Type B pancreatic cell (in vitro differentiated cells): ENCODE measurements at regions not wholly inside any gene's neighbourhood (a gene's known extent, or its start where the extent isn't known, plus 50 kb on each side); places are given as distances from the start of the nearest gene placed in this dataset.

Experiments used
- DNase-seq: peaks from one replicate; pipeline ENCODE4 v3.0.0; 2021; ENCODE audit warnings: mixed read lengths; ENCODE audit not compliant: unreplicated experiment; ENCODE audit errors: extremely low spot score
- H3K27ac Mint-ChIP-seq: 2 replicates; pipeline ENCODE4 v1.8.0; 2021; ENCODE audit warnings: mild to moderate bottlenecking, mixed read lengths
- H3K27me3 Mint-ChIP-seq: 2 replicates; pipeline ENCODE4 v1.8.0; 2021; ENCODE audit warnings: mixed read lengths
- H3K36me3 Mint-ChIP-seq: 2 replicates; pipeline ENCODE4 v1.8.0; 2021; ENCODE audit warnings: mixed read lengths
- H3K4me1 Mint-ChIP-seq: one replicate; pipeline ENCODE4 v1.8.0; 2021; ENCODE audit warnings: mixed read lengths; ENCODE audit not compliant: unreplicated experiment
- H3K4me3 Mint-ChIP-seq: 2 replicates; pipeline ENCODE4 v1.8.0; 2021; ENCODE audit warnings: mild to moderate bottlenecking, mixed read lengths
- H3K9me3 Mint-ChIP-seq: 2 replicates; pipeline ENCODE4 v1.8.0; 2021; ENCODE audit warnings: mixed read lengths
- TF ChIP-seq, protein P1 (sequence below): fragments of 200-600 bp; sonication (generic); conservative IDR thresholded peaks from 2 replicates; pipeline ENCODE4 v1.5.0; 2021; ENCODE audit warnings: antibody characterized with exemption, mild to moderate bottlenecking

DNA sequence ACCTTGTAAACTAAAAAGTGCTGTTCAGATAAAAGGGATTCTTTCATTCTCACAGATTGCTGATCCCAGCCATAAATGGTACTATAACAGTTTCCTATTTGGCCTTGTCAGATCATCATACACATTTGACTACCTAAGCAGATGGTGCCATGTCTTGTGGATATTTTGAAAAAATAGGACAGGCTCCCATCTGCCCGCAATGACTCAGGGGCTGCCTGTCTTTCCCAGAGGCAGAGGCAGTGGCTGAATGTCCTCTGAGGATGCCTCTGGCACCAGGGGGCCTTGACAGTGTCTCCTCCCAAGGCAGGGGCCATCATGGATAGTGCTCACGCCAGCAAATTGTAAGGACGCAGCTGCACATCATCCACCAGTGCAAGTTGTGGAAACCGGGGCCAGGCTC is 323.0 kb upstream of the PODXL start:
- no peak overlapping the region for H3K27ac Mint-ChIP-seq
- no peak overlapping the region for H3K4me3 Mint-ChIP-seq
- no peak for DNase-seq
- H3K27me3 Mint-ChIP-seq = peaks cover 41% of the 10 kb centered on the region
- no peaks in the 10 kb centered on the region for H3K36me3 Mint-ChIP-seq
- no peaks in the 10 kb centered on the region for H3K9me3 Mint-ChIP-seq
- TF ChIP-seq, protein P1, sequence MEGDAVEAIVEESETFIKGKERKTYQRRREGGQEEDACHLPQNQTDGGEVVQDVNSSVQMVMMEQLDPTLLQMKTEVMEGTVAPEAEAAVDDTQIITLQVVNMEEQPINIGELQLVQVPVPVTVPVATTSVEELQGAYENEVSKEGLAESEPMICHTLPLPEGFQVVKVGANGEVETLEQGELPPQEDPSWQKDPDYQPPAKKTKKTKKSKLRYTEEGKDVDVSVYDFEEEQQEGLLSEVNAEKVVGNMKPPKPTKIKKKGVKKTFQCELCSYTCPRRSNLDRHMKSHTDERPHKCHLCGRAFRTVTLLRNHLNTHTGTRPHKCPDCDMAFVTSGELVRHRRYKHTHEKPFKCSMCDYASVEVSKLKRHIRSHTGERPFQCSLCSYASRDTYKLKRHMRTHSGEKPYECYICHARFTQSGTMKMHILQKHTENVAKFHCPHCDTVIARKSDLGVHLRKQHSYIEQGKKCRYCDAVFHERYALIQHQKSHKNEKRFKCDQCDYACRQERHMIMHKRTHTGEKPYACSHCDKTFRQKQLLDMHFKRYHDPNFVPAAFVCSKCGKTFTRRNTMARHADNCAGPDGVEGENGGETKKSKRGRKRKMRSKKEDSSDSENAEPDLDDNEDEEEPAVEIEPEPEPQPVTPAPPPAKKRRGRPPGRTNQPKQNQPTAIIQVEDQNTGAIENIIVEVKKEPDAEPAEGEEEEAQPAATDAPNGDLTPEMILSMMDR = no peak
- no peaks in the 10 kb centered on the region for H3K4me1 Mint-ChIP-seq

DNA sequence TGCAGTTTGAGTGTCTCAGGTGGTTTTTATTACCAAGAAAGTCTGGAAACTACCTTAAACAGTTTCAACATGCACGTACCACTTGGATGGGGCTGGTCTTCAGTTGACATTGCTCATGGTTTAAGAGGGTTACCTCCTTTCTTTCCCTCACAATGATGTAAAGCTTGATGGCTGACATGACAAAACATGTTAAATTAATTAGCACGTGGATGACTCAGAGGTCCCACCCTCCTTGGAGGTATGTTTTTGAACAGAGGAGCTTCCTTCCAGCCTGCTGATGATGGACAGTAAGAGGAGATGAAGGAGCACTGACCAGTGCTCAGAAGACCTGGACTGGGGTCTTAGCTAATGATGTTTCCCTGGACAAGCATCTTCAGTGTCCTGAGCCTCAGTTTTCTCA is 322.3 kb upstream of the PODXL start:
- Mint-ChIP-seq H3K27me3 (peaks cover 45% of the 10 kb centered on the region), H3K4me3 (no peak overlapping the region), H3K4me1 (no peaks in the 10 kb centered on the region), H3K27ac (no peak overlapping the region), H3K9me3 (no peaks in the 10 kb centered on the region), H3K36me3 (no peaks in the 10 kb centered on the region)
- TF ChIP-seq, protein P1 = no peak
- DNase-seq = no peak

DNA sequence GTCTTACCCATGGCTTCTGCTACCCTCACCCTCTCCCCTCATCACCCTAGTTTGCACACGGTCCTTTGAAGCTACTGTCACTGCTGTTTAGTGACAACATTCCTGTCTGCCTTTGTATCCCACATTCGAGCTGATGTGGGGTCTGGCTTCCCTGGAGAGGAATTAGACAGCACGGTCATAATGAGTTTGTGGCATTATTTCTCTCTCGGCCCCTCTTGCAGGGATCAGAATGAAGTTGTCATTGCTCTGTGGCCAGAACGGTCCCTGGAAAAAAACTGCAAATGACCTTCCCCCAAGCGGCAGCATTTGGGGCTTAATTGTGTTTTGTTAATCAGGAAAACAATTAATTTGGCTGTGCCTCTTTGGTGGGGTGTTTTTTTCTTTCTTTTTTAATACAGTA is 317.2 kb upstream of the PODXL start:
- H3K4me3 Mint-ChIP-seq = no peak overlapping the region
- no peaks in the 10 kb centered on the region for H3K36me3 Mint-ChIP-seq

DNA sequence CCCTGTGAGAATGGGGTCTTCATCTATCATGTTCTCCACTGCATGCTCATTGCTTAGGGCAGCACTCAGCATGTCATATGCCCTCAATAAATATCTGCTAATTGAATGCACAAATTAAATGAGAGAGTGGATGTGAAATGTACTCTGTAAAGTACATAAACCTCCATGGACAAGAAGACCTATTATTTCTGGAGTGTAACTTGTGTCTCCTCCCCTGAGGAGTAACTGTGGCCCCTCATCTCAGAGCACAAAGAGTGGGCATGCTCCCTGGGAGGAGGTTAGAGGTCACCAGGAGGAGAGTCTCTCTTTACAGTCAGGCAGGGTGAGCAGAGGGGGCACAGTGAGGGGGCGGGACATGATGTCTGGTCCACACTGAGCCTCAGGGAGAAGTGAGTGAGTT is 313.6 kb upstream of the PODXL start:
- TF ChIP-seq, protein P1 = no peak
- DNase-seq = no peak
- no peak overlapping the region for H3K4me3 Mint-ChIP-seq
- H3K36me3 Mint-ChIP-seq = no peaks in the 10 kb centered on the region
- H3K9me3 Mint-ChIP-seq = no peaks in the 10 kb centered on the region
- peaks cover 7% of the 10 kb centered on the region for H3K4me1 Mint-ChIP-seq
- peaks cover 35% of the 10 kb centered on the region for H3K27me3 Mint-ChIP-seq
- no peak overlapping the region for H3K27ac Mint-ChIP-seq

More for the DNA sequence above, 317.2 kb upstream of the PODXL start:
- Mint-ChIP-seq H3K27me3 (peaks cover 35% of the 10 kb centered on the region), H3K9me3 (no peaks in the 10 kb centered on the region), H3K4me1 (peaks cover 7% of the 10 kb centered on the region), H3K27ac (no peak overlapping the region)
- TF ChIP-seq, protein P1 = no peak
- DNase-seq = no peak

DNA sequence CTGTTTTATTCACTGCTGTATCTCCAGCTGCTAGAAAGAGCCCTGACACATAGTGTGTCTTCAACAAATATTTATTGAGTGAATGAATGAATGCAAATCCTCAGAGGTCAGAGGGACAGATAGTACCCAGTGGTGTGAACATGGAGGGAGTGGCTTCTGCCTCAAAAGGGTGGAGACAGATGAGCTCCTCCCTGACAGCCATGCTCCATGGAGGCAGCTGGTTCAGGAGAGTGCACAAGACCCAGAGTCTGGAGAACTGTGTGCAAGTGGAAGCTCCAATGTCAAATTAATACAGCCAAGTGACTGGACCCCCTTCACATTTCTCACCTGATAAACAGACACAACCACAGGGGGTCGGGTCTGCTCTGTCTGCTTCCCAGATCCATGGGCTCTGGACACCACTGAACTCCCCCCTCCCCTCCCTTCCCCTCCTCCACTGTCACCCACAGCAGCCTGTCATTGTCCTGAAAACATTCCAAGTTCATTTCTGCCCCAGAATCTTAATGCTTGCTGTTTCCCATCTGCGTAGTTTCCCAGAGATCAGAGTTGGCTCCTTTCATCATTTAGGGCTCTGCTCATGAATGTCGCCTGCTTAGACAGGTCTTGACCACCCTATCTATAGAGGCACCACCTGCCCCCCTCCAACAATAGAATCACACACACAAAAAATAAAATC is 312.9 kb upstream of the PODXL start:
- TF ChIP-seq, protein P1 = no peak
- Mint-ChIP-seq H3K4me3 (no peak overlapping the region), H3K4me1 (peaks cover 7% of the 10 kb centered on the region), H3K36me3 (no peaks in the 10 kb centered on the region), H3K9me3 (no peaks in the 10 kb centered on the region), H3K27me3 (peaks cover 37% of the 10 kb centered on the region), H3K27ac (no peak overlapping the region)
- no peak for DNase-seq
